ENCODE measurements at regions not wholly inside any gene's neighbourhood (a gene's known extent, or its start where the extent isn't known, plus 50 kb on each side); places are given as distances from the start of the nearest gene placed in this dataset.

GRCh38 chr4:143026459-143027170 is 158.1 kb upstream of the USP38 start:
- H3K27ac Mint-ChIP-seq = peak overlapping the region in 3 of 7 donors; percentile 14 to 56 (median 21)
- H3K4me1 Mint-ChIP-seq = peaks cover 45% of the 10 kb centered on the region
- WGBS (ENCODE audit: insufficient coverage) = no CpG with 5 or more reads among the region's 1 CpG
- H3K9me3 Mint-ChIP-seq = peaks cover 7 to 24% (median 14%) of the 10 kb centered on the region in 7 donors
- H2AFZ ChIP-seq (ENCODE audit: insufficient read depth, low read depth, low read length, poor library complexity, severe bottlenecking) = peak overlapping the region; percentile 44
- peaks cover 46 to 50% of the 10 kb centered on the region in 2 donors for H3K4me1 ChIP-seq (ENCODE audit: control insufficient read depth in 1 of 2, insufficient read depth in 2 of 2, low read length in 2 of 2)
- H3K36me3 Mint-ChIP-seq = no peaks in the 10 kb centered on the region
- intact Hi-C loops (cut with micrococcal nuclease) = no loop called here
- H3K27me3 Mint-ChIP-seq (ENCODE audit: low read depth in 3 of 3) = no peaks in the 10 kb centered on the region
- no peak for TF ChIP-seq CTCF (IDR thresholded peaks at IDR 0.05)
- H3K27ac ChIP-seq (ENCODE audit: low read depth in 1 of 2, low read length in 2 of 2) = no peak overlapping the region
- no peak overlapping the region for H3K4me2 ChIP-seq (replicated peaks; ENCODE audit: extremely low read depth, low read length, poor library complexity, severe bottlenecking)
- no peak for DNase-seq
- no peak overlapping the region for H3K9ac ChIP-seq (ENCODE audit: insufficient read depth, low read length, poor library complexity, severe bottlenecking)
- no peak overlapping the region for H3K4me3 Mint-ChIP-seq
- H3K36me3 ChIP-seq (replicated peaks in 1 of 2; ENCODE audit: control insufficient read depth in 1 of 2, insufficient read depth in 2 of 2, low read length in 2 of 2) = no peaks in the 10 kb centered on the region
- H4K20me1 ChIP-seq (ENCODE audit: insufficient read depth, low read length) = no peaks in the 10 kb centered on the region
- H3K4me3 ChIP-seq (replicated peaks in 1 of 3; ENCODE audit: low read depth in 2 of 3, low read length in 3 of 3) = no peak overlapping the region
- no peaks in the 10 kb centered on the region for H3K79me2 ChIP-seq (ENCODE audit: insufficient read depth, low read length)
- H3K27me3 ChIP-seq (ENCODE audit: control insufficient read depth in 2 of 2, insufficient read depth in 2 of 2, low read length in 2 of 2) = no peaks in the 10 kb centered on the region
- no peaks in the 10 kb centered on the region for H3K9me3 ChIP-seq (replicated peaks in 1 of 2; ENCODE audit: control insufficient read depth in 1 of 2, insufficient read depth in 1 of 2, low read length in 2 of 2)

GRCh38 chr4:143035661-143036060 is 149.1 kb upstream of the USP38 start:
- no peak overlapping the region for H3K4me3 Mint-ChIP-seq
- TF ChIP-seq CTCF (IDR thresholded peaks at IDR 0.05) = no peak
- Histone ChIP-seq H3K27ac (ENCODE audit: low read depth in 1 of 2, low read length in 2 of 2) (no peak overlapping the region), H3K27me3 (ENCODE audit: control insufficient read depth in 2 of 2, insufficient read depth in 2 of 2, low read length in 2 of 2) (no peaks in the 10 kb centered on the region), H3K36me3 (replicated peaks in 1 of 2; ENCODE audit: control insufficient read depth in 1 of 2, insufficient read depth in 2 of 2, low read length in 2 of 2) (no peaks in the 10 kb centered on the region), H3K4me1 (ENCODE audit: control insufficient read depth in 1 of 2, insufficient read depth in 2 of 2, low read length in 2 of 2) (no peaks in the 10 kb centered on the region), H3K4me3 (replicated peaks in 1 of 3; ENCODE audit: low read depth in 2 of 3, low read length in 3 of 3) (no peak overlapping the region), H4K20me1 (ENCODE audit: insufficient read depth, low read length) (no peaks in the 10 kb centered on the region), H3K79me2 (ENCODE audit: insufficient read depth, low read length) (no peaks in the 10 kb centered on the region), H3K9me3 (replicated peaks in 1 of 2; ENCODE audit: control insufficient read depth in 1 of 2, insufficient read depth in 1 of 2, low read length in 2 of 2) (no peaks in the 10 kb centered on the region), H3K9ac (ENCODE audit: insufficient read depth, low read length, poor library complexity, severe bottlenecking) (no peak overlapping the region), H3K4me2 (replicated peaks; ENCODE audit: extremely low read depth, low read length, poor library complexity, severe bottlenecking) (no peak overlapping the region), H2AFZ (ENCODE audit: insufficient read depth, low read depth, low read length, poor library complexity, severe bottlenecking) (no peak overlapping the region)
- H3K4me1 Mint-ChIP-seq = no peaks in the 10 kb centered on the region
- H3K9me3 Mint-ChIP-seq = peaks cover 0 to 7% (median 3%) of the 10 kb centered on the region in 7 donors
- intact Hi-C loops (cut with micrococcal nuclease) = no loop called here
- no peak overlapping the region for H3K27ac Mint-ChIP-seq
- no CpG with 5 or more reads among the region's 1 CpG for WGBS (ENCODE audit: insufficient coverage)
- H3K27me3 Mint-ChIP-seq (ENCODE audit: low read depth in 3 of 3) = no peaks in the 10 kb centered on the region
- DNase-seq = no peak
- H3K36me3 Mint-ChIP-seq = no peaks in the 10 kb centered on the region
